ENCODE measurements at regions not wholly inside any gene's neighbourhood (a gene's known extent, or its start where the extent isn't known, plus 50 kb on each side); places are given as distances from the start of the nearest gene placed in this dataset.

DNA sequence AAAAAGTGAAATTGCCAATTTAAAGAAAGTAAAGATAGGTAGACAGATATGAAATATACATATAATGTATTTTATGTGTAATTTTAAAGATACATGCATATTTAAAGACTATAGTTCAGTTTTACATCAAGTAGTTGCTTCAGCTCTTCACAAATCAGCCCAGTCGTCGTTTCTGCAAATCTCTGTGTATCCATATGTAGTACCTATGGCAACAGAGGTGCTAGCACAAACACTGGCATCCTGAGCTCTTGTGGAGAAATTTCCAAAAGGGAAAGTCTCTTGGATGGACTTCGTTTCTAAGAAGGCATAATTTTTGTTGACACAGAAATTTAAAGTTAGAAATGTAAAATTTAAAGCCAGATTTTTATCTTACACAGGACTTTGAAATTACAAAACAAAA lies 1284.7 kb downstream of the ROBO1 start:
- Histone ChIP-seq H4K20me1 (ENCODE audit: insufficient read depth, low read length, poor library complexity, severe bottlenecking) (no peaks in the 10 kb centered on the region), H3F3A (ENCODE audit: low read depth) (no peaks in the 10 kb centered on the region), H3K9ac (ENCODE audit: low read depth, low read length, poor library complexity, severe bottlenecking) (no peak overlapping the region), H3K79me2 (ENCODE audit: insufficient read depth, low read length) (no peaks in the 10 kb centered on the region), H3K4me3 (ENCODE audit: low read length, poor library complexity, severe bottlenecking) (no peak overlapping the region), H3K9me2 (replicated peaks; ENCODE audit: low read depth, low read length) (no peaks in the 10 kb centered on the region), H3K4me2 (ENCODE audit: low read depth, low read length, poor library complexity, severe bottlenecking) (no peak overlapping the region), H3K4me1 (ENCODE audit: insufficient read depth, low read length, poor library complexity, severe bottlenecking) (no peaks in the 10 kb centered on the region), H3K27me3 (ENCODE audit: insufficient read depth, low read length, poor library complexity, severe bottlenecking) (no peaks in the 10 kb centered on the region), H3K9me3 (ENCODE audit: insufficient read depth, low read depth, low read length) (0 out of 2 replicates have a peak, but pooled peaks cover 3% of the 10 kb centered on the region), H3K36me3 (ENCODE audit: insufficient read depth, low read length) (no peaks in the 10 kb centered on the region), H2AFZ (ENCODE audit: low read length) (no peak overlapping the region)
- TF ChIP-seq EZH2phosphoT487 (IDR thresholded peaks at IDR 0.05; ENCODE audit: borderline replicate concordance) (no peak), CTCF (conservative IDR thresholded peaks at IDR 0.05; ENCODE audit: low read length) (no peak)

- Histone ChIP-seq H3K36me3 (ENCODE audit: insufficient read depth, low read length) (no peaks in the 10 kb centered on the region), H2AFZ (ENCODE audit: low read length) (no peak overlapping the region), H3K9ac (ENCODE audit: low read depth, low read length, poor library complexity, severe bottlenecking) (no peak overlapping the region), H3K4me3 (ENCODE audit: low read length, poor library complexity, severe bottlenecking) (no peak overlapping the region), H4K20me1 (ENCODE audit: insufficient read depth, low read length, poor library complexity, severe bottlenecking) (no peaks in the 10 kb centered on the region), H3K9me2 (replicated peaks; ENCODE audit: low read depth, low read length) (no peaks in the 10 kb centered on the region), H3K9me3 (ENCODE audit: insufficient read depth, low read depth, low read length) (no peaks in the 10 kb centered on the region), H3F3A (ENCODE audit: low read depth) (no peaks in the 10 kb centered on the region), H3K79me2 (ENCODE audit: insufficient read depth, low read length) (no peaks in the 10 kb centered on the region), H3K4me1 (ENCODE audit: insufficient read depth, low read length, poor library complexity, severe bottlenecking) (no peaks in the 10 kb centered on the region), H3K27me3 (ENCODE audit: insufficient read depth, low read length, poor library complexity, severe bottlenecking) (no peaks in the 10 kb centered on the region), H3K4me2 (ENCODE audit: low read depth, low read length, poor library complexity, severe bottlenecking) (no peak overlapping the region)
- TF ChIP-seq EZH2phosphoT487 (IDR thresholded peaks at IDR 0.05; ENCODE audit: borderline replicate concordance) (no peak), CTCF (conservative IDR thresholded peaks at IDR 0.05; ENCODE audit: low read length) (no peak)
Measured at GRCh38 chr3:78494851-78495250, 1272.9 kb downstream of the ROBO1 start.

DNA sequence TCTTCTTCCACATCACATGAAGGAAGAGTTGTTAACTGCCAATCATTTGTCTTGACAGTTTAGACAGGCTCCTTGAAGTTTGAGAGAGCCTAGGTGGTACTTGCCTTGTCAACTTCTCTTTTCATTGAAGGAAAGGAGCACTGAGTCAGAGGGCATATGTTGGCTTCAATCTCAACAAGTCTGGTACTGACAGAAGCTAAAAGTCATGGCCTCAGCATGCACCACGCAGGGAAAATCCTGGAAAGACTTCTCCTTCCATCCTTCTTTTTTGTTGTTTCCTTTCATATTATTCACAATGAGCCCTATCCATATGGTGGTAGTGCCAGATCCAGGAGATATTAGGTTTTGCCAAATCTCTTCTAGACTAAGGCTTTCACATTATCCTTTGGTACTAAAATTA lies 1272.5 kb downstream of the ROBO1 start:
- Histone ChIP-seq H3K79me2 (ENCODE audit: insufficient read depth, low read length) (no peaks in the 10 kb centered on the region), H2AFZ (ENCODE audit: low read length) (no peak overlapping the region)

GRCh38 chr3:78496501-78496900 lies 1271.3 kb downstream of the ROBO1 start:
- no peaks in the 10 kb centered on the region for H4K20me1 ChIP-seq (ENCODE audit: insufficient read depth, low read length, poor library complexity, severe bottlenecking)
- TF ChIP-seq EZH2phosphoT487 (IDR thresholded peaks at IDR 0.05; ENCODE audit: borderline replicate concordance) (no peak), CTCF (conservative IDR thresholded peaks at IDR 0.05; ENCODE audit: low read length) (no peak)
- H3K4me2 ChIP-seq (ENCODE audit: low read depth, low read length, poor library complexity, severe bottlenecking): no peak overlapping the region
- no peaks in the 10 kb centered on the region for H3K4me1 ChIP-seq (ENCODE audit: insufficient read depth, low read length, poor library complexity, severe bottlenecking)
- H3K9me3 ChIP-seq (ENCODE audit: insufficient read depth, low read depth, low read length): no peaks in the 10 kb centered on the region
- no peak overlapping the region for H3K9ac ChIP-seq (ENCODE audit: low read depth, low read length, poor library complexity, severe bottlenecking)
- no peaks in the 10 kb centered on the region for H3F3A ChIP-seq (ENCODE audit: low read depth)
- H3K36me3 ChIP-seq (ENCODE audit: insufficient read depth, low read length): no peaks in the 10 kb centered on the region
- H3K9me2 ChIP-seq (replicated peaks; ENCODE audit: low read depth, low read length): no peaks in the 10 kb centered on the region
- H3K79me2 ChIP-seq (ENCODE audit: insufficient read depth, low read length): no peaks in the 10 kb centered on the region
- no peaks in the 10 kb centered on the region for H3K27me3 ChIP-seq (ENCODE audit: insufficient read depth, low read length, poor library complexity, severe bottlenecking)
- no peak overlapping the region for H3K4me3 ChIP-seq (ENCODE audit: low read length, poor library complexity, severe bottlenecking)
- H2AFZ ChIP-seq (ENCODE audit: low read length): no peak overlapping the region

More for the DNA sequence above, 1272.5 kb downstream of the ROBO1 start:
- Histone ChIP-seq H3K4me2 (ENCODE audit: low read depth, low read length, poor library complexity, severe bottlenecking) (no peak overlapping the region), H3K4me1 (ENCODE audit: insufficient read depth, low read length, poor library complexity, severe bottlenecking) (no peaks in the 10 kb centered on the region), H3F3A (ENCODE audit: low read depth) (no peaks in the 10 kb centered on the region), H4K20me1 (ENCODE audit: insufficient read depth, low read length, poor library complexity, severe bottlenecking) (no peaks in the 10 kb centered on the region), H3K36me3 (ENCODE audit: insufficient read depth, low read length) (no peaks in the 10 kb centered on the region), H3K9me2 (replicated peaks; ENCODE audit: low read depth, low read length) (no peaks in the 10 kb centered on the region), H3K9me3 (ENCODE audit: insufficient read depth, low read depth, low read length) (no peaks in the 10 kb centered on the region), H3K27me3 (ENCODE audit: insufficient read depth, low read length, poor library complexity, severe bottlenecking) (no peaks in the 10 kb centered on the region), H3K4me3 (ENCODE audit: low read length, poor library complexity, severe bottlenecking) (no peak overlapping the region), H3K9ac (ENCODE audit: low read depth, low read length, poor library complexity, severe bottlenecking) (no peak overlapping the region)
- TF ChIP-seq EZH2phosphoT487 (IDR thresholded peaks at IDR 0.05; ENCODE audit: borderline replicate concordance): no peak
